ENCODE measurements at regions not wholly inside any gene's neighbourhood (a gene's known extent, or its start where the extent isn't known, plus 50 kb on each side); places are given as distances from the start of the nearest gene placed in this dataset.

DNA sequence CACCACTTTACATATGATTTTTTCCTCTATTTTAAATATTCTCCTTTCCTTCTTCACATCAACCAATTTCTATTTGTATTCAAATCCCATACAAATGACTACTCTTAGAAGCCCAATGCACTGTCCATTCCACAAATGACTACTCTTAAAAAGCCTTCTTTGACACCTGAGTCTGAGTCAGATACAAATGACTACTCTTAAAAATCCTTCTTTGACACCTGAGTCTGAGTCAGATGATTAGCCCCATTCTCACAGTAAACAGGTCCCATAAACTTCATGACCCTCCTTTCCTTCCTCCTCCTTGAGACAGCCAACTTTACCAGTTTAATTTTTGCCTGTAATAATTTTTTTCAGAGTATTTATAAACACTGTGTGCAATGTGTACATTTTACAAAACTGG, 231.3 kb upstream of the USP25 start:
- Histone ChIP-seq H3K9ac (ENCODE audit: control insufficient read depth, insufficient read depth, low read length) (no peak overlapping the region), H3K79me2 (ENCODE audit: control insufficient read depth, insufficient read depth, low read length) (no peaks in the 10 kb centered on the region), H3K27ac (ENCODE audit: control insufficient read depth, insufficient read depth) (no peak overlapping the region), H2AFZ (ENCODE audit: control insufficient read depth, low read depth, low read length) (no peak overlapping the region), H4K20me1 (ENCODE audit: control insufficient read depth, insufficient read depth) (no peaks in the 10 kb centered on the region), H3K9me3 (replicated peaks; ENCODE audit: control insufficient read depth, insufficient read depth, low read length) (no peaks in the 10 kb centered on the region), H3K27me3 (replicated peaks in 1 of 2; ENCODE audit: control insufficient read depth in 2 of 2, insufficient read depth in 2 of 2, low read length in 1 of 2) (no peaks in the 10 kb centered on the region), H3K4me3 (no peak overlapping the region), H3K4me1 (ENCODE audit: control insufficient read depth, insufficient read depth, low read length) (no peaks in the 10 kb centered on the region), H3K36me3 (ENCODE audit: control insufficient read depth in 2 of 2, insufficient read depth in 2 of 2, low read length in 1 of 2) (no peaks in the 10 kb centered on the region), H3K4me2 (ENCODE audit: control insufficient read depth, insufficient read depth) (no peak overlapping the region)
- CTCF ChIA-PET, result interaction anchor here (1.1 kb wide), 2 partner anchors 13 to 16 kb away, joined by 4 to 5 read pairs; no protein-coding TSS in a partner anchor
- TF ChIP-seq FOXM1 (IDR thresholded peaks at IDR 0.05; ENCODE audit: low read depth, low read length), result no peak
- TF ChIP-seq, protein P1, sequence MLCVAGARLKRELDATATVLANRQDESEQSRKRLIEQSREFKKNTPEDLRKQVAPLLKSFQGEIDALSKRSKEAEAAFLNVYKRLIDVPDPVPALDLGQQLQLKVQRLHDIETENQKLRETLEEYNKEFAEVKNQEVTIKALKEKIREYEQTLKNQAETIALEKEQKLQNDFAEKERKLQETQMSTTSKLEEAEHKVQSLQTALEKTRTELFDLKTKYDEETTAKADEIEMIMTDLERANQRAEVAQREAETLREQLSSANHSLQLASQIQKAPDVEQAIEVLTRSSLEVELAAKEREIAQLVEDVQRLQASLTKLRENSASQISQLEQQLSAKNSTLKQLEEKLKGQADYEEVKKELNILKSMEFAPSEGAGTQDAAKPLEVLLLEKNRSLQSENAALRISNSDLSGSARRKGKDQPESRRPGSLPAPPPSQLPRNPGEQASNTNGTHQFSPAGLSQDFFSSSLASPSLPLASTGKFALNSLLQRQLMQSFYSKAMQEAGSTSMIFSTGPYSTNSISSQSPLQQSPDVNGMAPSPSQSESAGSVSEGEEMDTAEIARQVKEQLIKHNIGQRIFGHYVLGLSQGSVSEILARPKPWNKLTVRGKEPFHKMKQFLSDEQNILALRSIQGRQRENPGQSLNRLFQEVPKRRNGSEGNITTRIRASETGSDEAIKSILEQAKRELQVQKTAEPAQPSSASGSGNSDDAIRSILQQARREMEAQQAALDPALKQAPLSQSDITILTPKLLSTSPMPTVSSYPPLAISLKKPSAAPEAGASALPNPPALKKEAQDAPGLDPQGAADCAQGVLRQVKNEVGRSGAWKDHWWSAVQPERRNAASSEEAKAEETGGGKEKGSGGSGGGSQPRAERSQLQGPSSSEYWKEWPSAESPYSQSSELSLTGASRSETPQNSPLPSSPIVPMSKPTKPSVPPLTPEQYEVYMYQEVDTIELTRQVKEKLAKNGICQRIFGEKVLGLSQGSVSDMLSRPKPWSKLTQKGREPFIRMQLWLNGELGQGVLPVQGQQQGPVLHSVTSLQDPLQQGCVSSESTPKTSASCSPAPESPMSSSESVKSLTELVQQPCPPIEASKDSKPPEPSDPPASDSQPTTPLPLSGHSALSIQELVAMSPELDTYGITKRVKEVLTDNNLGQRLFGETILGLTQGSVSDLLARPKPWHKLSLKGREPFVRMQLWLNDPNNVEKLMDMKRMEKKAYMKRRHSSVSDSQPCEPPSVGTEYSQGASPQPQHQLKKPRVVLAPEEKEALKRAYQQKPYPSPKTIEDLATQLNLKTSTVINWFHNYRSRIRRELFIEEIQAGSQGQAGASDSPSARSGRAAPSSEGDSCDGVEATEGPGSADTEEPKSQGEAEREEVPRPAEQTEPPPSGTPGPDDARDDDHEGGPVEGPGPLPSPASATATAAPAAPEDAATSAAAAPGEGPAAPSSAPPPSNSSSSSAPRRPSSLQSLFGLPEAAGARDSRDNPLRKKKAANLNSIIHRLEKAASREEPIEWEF (IDR thresholded peaks at IDR 0.05; ENCODE audit: insufficient replicate concordance, low read depth, low read length), result no peak
- TF ChIP-seq, protein P2, sequence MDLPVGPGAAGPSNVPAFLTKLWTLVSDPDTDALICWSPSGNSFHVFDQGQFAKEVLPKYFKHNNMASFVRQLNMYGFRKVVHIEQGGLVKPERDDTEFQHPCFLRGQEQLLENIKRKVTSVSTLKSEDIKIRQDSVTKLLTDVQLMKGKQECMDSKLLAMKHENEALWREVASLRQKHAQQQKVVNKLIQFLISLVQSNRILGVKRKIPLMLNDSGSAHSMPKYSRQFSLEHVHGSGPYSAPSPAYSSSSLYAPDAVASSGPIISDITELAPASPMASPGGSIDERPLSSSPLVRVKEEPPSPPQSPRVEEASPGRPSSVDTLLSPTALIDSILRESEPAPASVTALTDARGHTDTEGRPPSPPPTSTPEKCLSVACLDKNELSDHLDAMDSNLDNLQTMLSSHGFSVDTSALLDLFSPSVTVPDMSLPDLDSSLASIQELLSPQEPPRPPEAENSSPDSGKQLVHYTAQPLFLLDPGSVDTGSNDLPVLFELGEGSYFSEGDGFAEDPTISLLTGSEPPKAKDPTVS (IDR thresholded peaks at IDR 0.05; ENCODE audit: low read depth, low read length), result no peak
- TF ChIP-seq, protein P3, sequence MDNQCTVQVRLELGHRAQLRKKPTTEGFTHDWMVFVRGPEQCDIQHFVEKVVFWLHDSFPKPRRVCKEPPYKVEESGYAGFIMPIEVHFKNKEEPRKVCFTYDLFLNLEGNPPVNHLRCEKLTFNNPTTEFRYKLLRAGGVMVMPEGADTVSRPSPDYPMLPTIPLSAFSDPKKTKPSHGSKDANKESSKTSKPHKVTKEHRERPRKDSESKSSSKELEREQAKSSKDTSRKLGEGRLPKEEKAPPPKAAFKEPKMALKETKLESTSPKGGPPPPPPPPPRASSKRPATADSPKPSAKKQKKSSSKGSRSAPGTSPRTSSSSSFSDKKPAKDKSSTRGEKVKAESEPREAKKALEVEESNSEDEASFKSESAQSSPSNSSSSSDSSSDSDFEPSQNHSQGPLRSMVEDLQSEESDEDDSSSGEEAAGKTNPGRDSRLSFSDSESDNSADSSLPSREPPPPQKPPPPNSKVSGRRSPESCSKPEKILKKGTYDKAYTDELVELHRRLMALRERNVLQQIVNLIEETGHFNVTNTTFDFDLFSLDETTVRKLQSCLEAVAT (IDR thresholded peaks at IDR 0.05), result no peak
- TF ChIP-seq, protein P4, sequence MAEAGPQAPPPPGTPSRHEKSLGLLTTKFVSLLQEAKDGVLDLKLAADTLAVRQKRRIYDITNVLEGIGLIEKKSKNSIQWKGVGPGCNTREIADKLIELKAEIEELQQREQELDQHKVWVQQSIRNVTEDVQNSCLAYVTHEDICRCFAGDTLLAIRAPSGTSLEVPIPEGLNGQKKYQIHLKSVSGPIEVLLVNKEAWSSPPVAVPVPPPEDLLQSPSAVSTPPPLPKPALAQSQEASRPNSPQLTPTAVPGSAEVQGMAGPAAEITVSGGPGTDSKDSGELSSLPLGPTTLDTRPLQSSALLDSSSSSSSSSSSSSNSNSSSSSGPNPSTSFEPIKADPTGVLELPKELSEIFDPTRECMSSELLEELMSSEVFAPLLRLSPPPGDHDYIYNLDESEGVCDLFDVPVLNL (IDR thresholded peaks at IDR 0.05; ENCODE audit: low read depth, low read length), result no peak
- TF ChIP-seq BMI1 (IDR thresholded peaks at IDR 0.05; ENCODE audit: borderline replicate concordance), result no peak
- DNase-seq (ENCODE audit: low read depth, low spot score) (no peak), FAIRE-seq (no peak), ATAC-seq (no peak)
- BruUV-seq (replicated peaks), result no TSS peak
- in situ Hi-C loops (cut with MboI) (loop anchor here (25.0 kb wide), 1 partner anchor 636 kb away; no protein-coding TSS in a partner anchor), intact Hi-C loops (cut with micrococcal nuclease; ENCODE audit: unreplicated experiment) (no loop called here)
- SMC1A ChIA-PET (ENCODE audit: uncharacterized antibody, unreplicated experiment), result no interaction called here
- RAD21 ChIA-PET (ENCODE audit: unreplicated experiment), result no interaction called here
- POLR2A ChIA-PET, result no interaction called here
